ENCODE measurements at regions not wholly inside any gene's neighbourhood (a gene's known extent, or its start where the extent isn't known, plus 50 kb on each side); places are given as distances from the start of the nearest gene placed in this dataset.

GRCh38 chr7:13153266-13153665, 465.8 kb downstream of the ARL4A start:
- TF ChIP-seq, protein P1, sequence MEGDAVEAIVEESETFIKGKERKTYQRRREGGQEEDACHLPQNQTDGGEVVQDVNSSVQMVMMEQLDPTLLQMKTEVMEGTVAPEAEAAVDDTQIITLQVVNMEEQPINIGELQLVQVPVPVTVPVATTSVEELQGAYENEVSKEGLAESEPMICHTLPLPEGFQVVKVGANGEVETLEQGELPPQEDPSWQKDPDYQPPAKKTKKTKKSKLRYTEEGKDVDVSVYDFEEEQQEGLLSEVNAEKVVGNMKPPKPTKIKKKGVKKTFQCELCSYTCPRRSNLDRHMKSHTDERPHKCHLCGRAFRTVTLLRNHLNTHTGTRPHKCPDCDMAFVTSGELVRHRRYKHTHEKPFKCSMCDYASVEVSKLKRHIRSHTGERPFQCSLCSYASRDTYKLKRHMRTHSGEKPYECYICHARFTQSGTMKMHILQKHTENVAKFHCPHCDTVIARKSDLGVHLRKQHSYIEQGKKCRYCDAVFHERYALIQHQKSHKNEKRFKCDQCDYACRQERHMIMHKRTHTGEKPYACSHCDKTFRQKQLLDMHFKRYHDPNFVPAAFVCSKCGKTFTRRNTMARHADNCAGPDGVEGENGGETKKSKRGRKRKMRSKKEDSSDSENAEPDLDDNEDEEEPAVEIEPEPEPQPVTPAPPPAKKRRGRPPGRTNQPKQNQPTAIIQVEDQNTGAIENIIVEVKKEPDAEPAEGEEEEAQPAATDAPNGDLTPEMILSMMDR (IDR thresholded peaks at IDR 0.05), result no peak
- H3K4me3 ChIP-seq (ENCODE audit: low read depth, poor library complexity, severe bottlenecking), result no peak overlapping the region
- 55 to 65% methylated on average over 2 of the region's 2 CpGs for WGBS, 2 donors
- no peak for DNase-seq (ENCODE audit: low spot score in 2 of 2)
- intact Hi-C loops (cut with DNase I; ENCODE audit: low total_unique reads), result no loop called here

GRCh38 chr7:13153742-13154141, 466.3 kb downstream of the ARL4A start:
- intact Hi-C loops (cut with DNase I; ENCODE audit: low total_unique reads), result no loop called here
- DNase-seq (ENCODE audit: low spot score in 2 of 2), result no peak
- no peak for TF ChIP-seq POLR2A (IDR thresholded peaks at IDR 0.05)
- TF ChIP-seq, protein P1 (IDR thresholded peaks at IDR 0.05), result no peak
- H3K4me3 ChIP-seq (ENCODE audit: low read depth, poor library complexity, severe bottlenecking), result no peak overlapping the region

GRCh38 chr7:13155188-13155587, 467.8 kb downstream of the ARL4A start:
- no peak overlapping the region for H3K4me3 ChIP-seq (ENCODE audit: low read depth, poor library complexity, severe bottlenecking)
- no peak for DNase-seq (ENCODE audit: low spot score in 2 of 2)
- intact Hi-C loops (cut with DNase I; ENCODE audit: low total_unique reads), result no loop called here
- TF ChIP-seq, protein P1 (IDR thresholded peaks at IDR 0.05), result no peak
- TF ChIP-seq POLR2A (IDR thresholded peaks at IDR 0.05), result no peak
- WGBS, 2 donors, result 75 to 81% methylated on average over 1 of the region's 1 CpG

GRCh38 chr7:13159003-13159402, 471.6 kb downstream of the ARL4A start:
- no peak overlapping the region for H3K4me3 ChIP-seq (ENCODE audit: low read depth, poor library complexity, severe bottlenecking)
- TF ChIP-seq, protein P1 (IDR thresholded peaks at IDR 0.05), result no peak
- intact Hi-C loops (cut with DNase I; ENCODE audit: low total_unique reads), result no loop called here
- 37 to 49% methylated on average over 1 of the region's 1 CpG for whole genome bisulfite sequencing, 2 donors
- DNase-seq (ENCODE audit: low spot score in 2 of 2), result no peak

- intact Hi-C loops (cut with DNase I; ENCODE audit: low total_unique reads), result no loop called here
- no peak for TF ChIP-seq POLR2A (IDR thresholded peaks at IDR 0.05)
- TF ChIP-seq, protein P1 (IDR thresholded peaks at IDR 0.05), result no peak
- H3K4me3 ChIP-seq (ENCODE audit: low read depth, poor library complexity, severe bottlenecking), result no peak overlapping the region
- 71 to 72% methylated on average over 2 of the region's 2 CpGs for WGBS, 2 donors
- DNase-seq (ENCODE audit: low spot score in 2 of 2), result no peak
These were observed 472.2 kb downstream of the ARL4A start for GRCh38 chr7:13159467-13160184.

- no peak for DNase-seq (ENCODE audit: low spot score in 2 of 2)
- intact Hi-C loops (cut with DNase I; ENCODE audit: low total_unique reads), result no loop called here
- H3K4me3 ChIP-seq (ENCODE audit: low read depth, poor library complexity, severe bottlenecking), result no peak overlapping the region
- no peak for TF ChIP-seq POLR2A (IDR thresholded peaks at IDR 0.05)
- TF ChIP-seq, protein P1 (IDR thresholded peaks at IDR 0.05), result no peak
These were observed 473.7 kb downstream of the ARL4A start for GRCh38 chr7:13161125-13161524.
